ENCODE measurements at regions not wholly inside any gene's neighbourhood (a gene's known extent, or its start where the extent isn't known, plus 50 kb on each side); places are given as distances from the start of the nearest gene placed in this dataset.
"Not testable (repeated sequence)": the region's sequence is repeated elsewhere in the genome, so short reads cannot be mapped to it uniquely, and the experiment has no call there.

DNA sequence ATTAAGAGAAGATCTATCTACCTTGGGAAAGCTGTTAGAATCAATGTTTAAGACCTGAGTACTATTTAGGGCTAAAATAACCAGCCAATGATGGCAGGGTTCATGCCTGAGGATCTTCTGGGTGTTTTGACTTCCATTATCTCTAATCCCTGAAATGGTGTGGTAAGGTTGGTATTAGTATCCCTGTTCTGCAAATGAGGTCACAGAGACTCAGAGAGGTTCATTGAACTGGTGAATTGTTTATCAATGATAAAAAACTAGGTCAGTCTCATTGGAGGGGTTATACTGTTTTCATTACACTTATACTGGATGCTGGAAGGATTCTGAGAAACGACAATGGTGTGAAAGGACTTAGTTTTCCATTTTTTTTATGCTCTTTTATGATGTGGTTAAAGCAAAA lies 264.8 kb downstream of the KLF5 start:
- no peak for DNase-seq

DNA sequence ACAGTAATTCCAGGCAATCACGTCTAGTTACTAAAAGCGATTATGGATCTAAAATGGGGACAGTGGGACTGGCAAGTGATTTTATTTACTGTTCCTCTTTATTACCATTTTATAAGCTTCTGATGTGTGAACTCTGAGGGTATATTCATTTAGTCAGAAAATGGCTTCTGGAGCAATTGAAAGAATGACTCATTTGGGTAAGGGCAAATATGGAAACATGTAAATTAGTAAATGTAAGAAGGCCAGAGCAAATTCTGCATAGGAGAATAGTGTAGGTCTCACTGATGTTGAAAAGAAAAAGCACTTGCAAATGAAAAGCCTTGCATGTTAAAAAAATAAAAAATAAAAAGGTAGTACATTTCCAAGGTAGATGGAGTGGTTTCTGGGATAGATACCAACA lies 262.2 kb downstream of the KLF5 start:
- DNase-seq: no peak

DNA sequence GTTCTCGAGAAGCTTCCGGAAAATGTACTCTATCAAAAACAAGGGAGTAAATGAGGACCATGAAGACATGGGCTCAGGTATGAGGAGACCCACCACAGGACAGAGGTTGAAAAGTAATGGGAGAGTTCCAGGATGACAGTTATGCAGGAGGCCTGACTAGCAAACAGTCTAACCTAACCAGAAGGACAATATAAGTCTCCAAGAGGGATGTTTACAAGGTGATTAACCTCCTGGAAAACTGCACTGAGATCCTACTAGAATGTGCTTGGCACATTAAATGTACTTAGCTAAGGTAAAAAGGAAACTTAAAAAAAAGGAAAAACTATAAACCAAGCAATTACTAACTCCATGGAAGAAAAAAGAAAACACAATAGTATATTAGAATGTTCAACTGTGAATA lies 258.3 kb downstream of the KLF5 start:
- no peak for DNase-seq

DNA sequence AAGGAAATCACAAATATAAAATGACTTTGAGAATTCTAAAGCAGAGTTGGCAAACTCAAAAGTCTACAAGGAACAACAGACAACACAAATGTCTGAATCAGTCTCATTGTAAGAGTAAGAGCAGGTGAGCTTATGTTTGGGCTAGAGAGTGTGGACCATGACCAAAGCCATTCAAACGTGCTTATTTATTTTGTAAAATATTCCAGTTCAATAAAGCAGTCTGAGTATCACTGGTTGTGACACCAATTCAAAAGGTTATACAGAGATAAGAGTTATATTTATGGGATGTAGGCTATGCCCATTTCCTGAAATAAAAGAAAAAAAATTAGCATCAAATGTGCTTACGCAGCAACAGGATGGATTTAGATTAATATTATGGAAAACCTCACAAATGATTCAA lies 251.6 kb downstream of the KLF5 start:
- DNase-seq: no peak

DNA sequence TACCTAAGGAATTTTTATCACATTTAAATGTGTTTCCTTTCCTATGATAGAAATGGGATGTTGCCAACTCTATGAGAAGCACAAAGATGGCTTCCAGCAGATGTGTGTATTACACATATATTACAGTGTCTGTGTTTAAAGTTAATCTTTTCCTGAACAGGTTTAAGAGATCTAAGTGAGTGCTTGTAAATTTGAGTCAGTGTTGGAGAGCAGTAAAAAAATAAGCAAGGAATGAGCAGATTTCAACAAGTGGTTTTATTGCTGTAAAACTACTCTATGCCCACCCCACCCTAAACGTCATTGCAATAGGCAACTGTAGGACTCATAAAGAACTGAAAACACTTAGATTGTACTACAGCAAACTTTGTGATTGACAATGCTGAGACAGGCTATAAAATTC lies 248.7 kb downstream of the KLF5 start:
- DNase-seq: no peak

DNA sequence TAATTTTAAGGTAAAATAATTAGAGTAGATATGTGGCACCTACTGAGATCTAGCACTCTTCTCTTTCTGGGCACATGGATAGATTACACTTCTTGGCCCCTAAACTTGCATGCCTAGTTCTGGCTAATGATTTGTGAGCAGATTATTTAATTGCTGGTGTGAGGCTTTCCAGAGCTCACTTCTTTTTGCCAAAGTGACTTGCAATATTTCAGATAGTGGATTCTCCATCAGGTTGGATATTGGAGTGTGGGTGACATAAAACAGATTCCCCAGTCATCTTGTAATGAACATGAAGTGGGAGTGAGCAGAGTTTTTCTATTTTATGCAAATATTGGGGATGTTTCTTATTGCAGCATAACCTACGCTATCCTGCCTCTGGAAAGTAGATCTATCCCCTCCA lies 247.9 kb downstream of the KLF5 start:
- no peak for DNase-seq

DNA sequence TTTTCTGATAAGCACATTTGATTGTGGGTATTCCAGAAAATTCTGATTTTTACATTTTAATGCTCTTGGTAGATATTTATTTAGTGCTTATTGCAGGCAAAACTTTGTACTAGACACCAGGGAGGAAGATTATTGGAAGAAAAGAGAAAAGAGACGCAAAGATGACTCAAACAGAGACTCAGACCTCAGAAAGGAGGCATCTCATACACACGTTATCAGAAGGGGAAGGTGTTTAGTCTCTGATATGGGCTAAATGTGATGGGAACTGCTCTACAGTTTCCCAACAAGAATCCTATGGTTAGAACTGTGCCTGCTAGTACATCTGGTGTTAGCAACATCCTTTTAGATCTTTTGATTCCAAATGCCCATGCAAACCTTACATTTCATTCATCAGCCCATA lies 245.6 kb downstream of the KLF5 start:
- no peak for DNase-seq

DNA sequence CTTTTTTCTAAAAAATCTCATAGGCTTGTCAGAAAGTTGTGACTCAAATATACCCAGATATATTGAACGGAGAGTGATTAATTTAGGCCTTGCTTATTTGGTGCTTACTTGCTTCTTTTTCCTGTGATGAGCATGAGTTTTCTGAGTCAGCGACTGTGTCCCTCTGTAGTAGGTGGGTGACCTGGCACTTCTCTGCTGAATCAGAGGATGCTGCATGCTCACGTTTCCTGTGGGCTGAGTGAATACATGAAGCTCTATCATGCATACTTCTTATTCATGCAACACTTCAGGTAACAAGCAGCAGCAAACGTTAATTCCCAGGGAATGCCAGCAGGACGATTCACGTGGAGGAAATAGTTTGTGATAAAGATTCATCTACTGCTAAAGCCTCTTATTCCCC lies 245.0 kb downstream of the KLF5 start:
- no peak for DNase-seq

DNA sequence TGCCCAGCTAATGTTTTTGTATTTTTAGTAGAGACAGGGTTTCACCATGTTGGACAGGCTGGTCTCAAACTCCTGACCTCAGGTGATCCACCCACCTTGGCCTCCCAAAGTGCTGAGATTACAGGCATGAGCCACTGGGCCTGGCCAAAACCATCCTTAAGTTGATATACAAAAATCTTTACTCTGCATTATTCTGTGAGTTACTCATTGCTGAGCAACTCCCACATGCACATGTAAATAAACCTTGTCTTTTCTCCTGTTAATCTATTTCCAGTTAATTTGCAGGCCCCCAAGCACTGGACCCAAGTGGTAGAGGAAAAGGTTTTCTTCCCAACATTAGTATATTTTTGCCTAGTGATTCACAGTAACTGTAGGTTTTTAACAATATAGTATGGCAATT lies 242.8 kb downstream of the KLF5 start:
- not testable (repeated sequence) for DNase-seq

DNA sequence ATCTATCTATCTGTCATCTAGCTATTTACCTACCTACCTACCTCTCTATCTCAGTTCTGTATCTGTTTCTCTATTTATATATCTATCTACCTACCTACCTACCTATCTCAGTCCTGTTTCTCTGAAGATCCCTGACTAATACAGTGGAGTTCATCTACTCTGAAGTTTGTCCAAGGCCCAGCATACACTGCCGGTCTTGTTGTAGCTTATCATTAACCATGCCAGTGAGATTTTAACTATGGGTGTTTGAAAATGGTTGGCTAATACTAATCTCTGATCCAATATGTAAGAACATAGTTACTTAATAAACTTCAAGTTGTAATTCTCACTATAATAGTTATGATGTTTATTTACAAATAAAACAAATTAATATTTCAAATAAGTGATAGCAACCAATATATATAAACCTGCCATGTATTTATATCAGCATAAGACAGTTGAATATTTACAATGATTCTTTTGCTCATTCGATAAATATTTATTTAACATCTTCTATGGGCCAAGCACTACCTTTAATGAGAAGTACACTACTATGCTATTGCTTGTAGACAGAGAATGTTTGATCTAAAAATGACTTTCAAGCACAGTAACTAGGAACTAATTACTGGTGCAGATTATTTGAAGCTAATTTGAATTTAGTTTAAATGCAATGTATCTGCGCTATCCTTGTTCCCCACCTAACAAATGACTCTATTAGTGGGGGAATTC lies 242.1 kb downstream of the KLF5 start:
- no peak for DNase-seq

DNA sequence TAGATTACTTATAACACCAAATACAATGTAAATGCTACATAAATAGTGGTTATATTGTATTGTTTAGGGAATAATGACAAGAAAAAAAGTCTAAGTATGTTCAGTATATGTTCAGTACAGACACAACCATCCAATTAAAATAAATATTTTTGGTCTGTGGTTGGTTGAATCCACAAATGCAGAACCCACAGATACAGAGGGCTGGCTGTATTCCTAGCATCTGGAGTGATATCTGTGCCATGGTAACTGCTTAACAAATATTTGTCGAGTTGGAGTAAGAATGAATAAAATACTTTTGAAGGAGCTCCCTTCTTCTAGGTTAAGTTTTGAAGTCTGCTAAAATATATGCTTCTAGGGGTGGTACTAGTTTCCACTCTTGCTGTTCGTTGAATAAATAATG lies 241.0 kb downstream of the KLF5 start:
- DNase-seq: no peak

DNA sequence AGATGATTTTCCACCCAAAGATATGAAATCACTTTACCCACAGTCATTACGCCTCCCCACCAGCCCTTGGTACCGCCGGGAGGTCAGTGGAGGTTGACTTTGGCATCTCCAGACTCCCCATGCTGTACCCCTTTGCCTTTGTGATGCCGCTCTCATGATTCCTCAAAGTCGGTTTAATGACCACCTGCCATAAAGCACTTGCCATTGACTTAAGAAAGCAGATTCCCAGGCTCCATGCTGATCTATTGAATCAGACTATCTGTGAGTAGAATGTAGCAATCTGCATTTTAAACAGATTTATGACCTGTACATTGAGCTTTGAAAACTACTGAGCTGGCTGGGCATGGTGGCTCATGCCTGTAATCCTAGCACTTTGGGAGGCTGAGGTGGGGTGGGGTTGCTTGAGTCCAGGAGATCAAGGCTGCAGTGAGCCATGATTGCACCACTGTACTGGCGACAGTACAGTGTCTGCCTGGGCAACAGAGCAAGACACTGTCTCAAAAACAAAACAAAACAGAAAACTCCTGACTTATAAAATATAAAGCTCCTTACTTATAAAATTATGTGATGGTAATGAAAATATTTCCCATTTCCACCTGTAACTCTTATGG lies 235.2 kb downstream of the KLF5 start:
- DNase-seq: no peak

DNA sequence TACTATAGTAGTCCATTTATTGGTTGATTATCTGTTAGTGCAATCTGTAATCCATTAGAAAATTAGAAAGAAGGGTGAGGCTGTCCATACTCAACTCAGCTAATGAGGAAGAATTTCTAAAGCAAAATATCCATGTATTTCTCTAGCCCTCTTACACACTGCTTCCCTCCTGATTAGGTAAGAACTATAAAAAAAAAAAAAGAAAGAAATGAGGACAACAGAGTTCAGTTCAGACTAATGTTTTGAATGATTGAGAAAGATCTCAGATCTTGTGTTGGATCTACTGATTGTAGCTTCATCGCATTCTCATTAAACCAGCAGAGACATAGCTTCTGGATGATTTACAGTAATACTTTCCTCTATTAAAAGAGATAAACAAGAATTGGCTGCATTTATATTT lies 233.3 kb downstream of the KLF5 start:
- no peak for DNase-seq

DNA sequence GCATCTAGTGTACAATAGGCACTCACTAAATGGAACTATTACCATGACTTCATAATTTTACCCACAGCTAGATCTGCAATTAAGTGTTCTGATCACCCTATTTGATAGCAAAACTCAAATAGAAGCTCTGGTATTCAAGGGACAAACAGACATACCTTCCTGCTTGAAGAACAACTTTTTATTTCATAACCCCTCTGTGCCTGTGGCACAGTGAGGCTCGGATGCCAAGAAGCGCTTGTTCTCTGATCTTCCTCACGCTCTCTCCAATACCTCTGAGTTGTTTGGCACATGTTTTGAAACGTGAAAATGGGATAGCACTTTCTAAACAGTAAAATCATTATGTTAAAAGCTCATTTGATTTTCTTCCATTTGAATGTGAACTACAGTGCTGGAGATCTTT lies 232.0 kb downstream of the KLF5 start:
- no peak for DNase-seq

DNA sequence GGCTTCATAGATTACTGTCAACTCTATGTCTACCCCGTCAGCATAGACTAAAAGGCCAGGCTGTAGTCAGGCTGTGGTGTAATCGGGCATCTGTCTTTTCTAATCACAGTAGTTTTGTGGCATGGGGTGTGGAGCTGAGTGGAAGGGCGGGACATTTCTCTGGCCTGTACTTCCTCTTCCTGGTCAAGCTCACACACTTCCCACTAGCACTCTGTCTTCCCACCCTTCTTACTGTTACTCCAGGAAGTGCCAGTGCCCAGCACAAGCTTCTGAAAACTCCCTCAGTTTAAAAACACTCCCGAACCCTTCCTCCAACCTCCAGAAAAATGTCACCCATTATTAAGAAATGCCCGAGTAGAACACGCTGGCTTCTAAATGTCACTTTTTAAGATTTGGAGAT lies 229.8 kb downstream of the KLF5 start:
- DNase-seq: no peak

DNA sequence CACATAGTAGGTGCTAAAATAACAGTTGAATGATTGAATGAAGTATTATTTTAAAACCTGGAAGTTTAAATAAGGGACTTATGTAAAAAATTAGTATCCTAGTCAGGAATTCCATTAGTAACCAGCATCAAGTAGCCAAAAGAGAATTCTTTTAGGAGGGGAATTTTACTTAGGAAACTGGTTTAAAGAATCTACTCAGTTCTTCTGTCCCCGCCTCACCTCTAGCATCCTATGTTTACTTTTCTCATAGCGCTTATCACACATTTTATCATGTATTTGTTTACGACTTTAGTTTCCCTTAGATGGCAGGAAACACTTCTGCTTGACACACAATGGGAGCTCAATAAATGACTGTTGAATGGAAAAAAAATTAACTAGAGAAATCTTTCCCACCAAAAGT lies 229.0 kb downstream of the KLF5 start:
- no peak for DNase-seq

DNA sequence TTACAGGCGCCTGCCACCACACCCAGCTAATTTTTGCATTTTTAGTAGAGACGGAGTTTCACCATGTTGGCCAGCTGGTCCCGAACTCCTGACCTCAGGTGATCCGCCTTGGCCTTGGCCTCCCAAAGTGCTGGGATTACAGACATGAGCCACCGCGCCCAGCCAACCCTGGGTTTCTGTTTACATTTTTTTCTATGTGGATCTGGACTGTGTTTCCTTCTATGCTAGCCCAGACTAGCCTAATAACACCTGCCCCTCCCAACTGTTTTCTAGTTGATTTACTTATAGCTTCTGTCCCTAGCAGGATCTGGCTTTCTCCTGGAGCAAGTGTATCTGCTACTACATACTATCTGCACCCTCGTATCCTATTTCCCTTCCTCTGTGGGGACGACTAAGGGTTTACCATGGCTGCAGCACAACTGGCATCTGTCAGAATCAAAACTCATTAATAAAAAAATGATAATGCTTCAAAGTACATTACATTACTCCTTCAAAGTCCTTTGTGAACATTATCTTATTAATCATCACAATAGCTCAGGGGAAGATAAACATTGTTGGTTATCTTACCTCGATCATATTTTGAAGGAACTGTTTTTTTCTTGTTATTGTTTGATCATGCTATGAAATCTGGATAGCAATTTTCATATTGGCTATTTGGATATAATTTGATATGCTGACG lies 228.3 kb downstream of the KLF5 start:
- no peak for DNase-seq

DNA sequence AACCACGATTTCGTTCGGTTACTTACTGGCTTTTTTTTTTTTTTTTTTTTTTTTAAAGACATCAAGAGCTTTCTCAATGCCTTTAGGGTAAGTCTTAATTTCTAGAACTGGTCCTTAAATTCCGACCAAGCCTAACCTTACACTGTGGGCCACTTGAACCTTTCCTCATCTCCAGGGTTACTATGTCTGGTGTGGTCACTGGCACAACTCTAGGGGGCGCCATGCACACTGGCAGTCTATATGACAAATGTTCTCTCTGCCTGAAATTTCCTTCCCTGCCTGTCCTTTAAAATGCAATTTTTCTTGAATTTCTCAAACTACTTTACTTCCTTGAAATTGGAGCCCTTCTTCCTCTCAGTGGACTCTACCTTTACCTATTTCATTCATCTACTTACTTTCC lies 227.4 kb downstream of the KLF5 start:
- DNase-seq: no peak

DNA sequence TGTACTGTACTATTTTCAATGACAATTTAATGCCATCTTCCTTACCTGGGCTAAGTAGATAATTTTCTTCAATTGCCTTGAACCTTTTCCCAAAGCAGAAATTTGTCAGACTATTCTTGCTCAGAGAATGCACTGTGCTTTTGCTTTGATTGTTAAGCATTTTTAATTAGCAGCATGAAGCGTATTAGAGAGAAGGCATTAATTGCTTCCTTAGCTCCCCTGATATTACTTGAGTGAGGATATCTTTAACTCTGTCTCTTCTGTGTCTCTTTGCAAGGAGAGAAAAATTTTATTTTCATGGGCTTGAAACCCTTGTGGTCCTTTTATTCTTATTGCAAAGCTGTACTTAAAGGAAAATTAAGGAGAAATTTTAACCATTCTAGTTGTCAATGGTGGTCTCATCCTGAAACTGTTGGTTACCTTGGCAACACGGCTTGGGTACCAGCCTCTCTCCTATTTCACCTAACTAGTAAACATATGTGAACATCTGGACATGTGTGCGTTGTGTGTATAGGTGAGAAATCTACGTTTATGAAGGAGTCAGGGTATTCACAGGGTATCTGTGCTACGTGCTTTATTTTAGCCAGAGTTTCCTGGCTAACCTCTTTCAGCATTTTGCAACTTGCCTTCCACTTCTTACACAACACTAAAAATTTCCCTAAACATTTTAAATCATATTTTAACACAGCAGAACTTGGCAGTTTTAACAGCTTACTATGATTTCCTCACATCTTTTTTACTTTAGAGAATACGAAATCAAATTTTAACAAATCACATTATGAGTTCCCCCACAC lies 225.5 kb downstream of the KLF5 start:
- no peak for DNase-seq

DNA sequence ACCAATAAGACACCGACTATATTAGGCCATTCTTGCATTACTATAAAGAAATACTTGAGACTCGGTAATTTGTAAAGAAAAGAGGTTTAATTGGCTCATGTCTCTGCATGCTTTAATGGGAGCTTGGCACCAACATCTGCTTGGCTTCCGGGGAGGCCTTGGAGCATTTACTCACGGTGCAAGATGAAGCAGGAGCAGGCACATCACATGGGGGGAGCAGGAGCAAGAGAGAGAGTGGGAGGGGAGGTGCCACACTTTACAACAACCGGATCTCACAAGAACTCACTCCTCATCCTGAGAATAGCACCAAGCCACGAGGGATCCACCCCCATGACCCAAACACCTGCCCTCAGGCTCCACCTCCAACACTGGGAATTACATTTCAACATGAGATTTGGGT lies 224.8 kb downstream of the KLF5 start:
- DNase-seq: no peak

DNA sequence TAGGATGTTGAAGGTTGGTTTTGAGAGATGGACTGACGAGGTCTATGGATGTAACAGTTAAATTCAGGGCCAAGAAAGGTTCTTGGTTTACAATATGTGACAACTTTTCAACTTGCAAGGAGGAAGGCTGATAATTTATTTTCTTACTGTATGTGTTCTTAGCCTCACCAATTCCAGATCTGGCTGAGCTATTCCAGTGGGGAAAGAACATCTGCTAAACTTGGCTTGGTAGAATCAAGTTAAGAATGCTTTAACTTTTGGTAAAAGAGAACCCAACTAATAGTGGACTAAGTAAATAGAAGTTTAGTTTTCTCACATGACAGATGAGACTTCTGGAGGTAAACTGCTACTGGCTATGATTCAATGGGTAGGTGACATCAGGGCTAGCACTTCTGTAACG lies 222.9 kb downstream of the KLF5 start:
- DNase-seq: no peak

DNA sequence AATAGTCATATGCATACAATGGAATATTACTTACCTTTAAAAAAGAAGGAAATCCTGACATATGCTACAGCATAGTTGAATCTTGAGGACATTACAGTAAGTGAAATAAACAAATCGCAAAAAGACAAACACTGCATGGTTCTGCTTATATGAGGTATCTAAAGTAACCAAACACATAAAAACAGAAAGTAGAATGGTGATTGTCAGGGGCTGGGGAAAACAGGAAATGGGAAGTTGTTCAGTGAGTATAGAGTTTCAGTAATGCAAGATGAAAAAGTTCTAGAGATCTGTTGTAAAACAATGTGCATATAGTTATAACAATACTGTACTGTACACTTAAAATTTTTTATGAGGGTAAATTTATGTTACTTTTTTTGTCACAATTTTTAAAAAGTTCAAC lies 219.4 kb downstream of the KLF5 start:
- no peak for DNase-seq

DNA sequence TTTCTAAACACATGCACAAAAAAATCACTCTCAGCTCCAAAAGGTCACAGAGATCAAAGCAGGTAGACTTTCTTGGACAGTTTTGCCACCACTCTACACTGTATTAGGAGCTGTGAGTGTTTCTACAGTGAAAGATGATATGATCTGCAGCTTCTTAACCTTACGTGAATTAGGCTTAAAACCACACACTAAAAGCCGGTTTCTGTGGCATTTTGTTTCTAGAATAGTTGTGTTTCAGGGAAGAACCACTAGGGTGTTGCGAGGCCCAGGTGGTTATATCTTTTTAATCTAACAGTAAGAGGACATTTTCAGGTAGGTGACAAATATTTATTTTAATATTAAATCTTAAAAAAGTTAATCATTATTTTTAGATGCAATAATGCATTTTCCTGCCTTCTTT lies 216.4 kb downstream of the KLF5 start:
- no peak for DNase-seq

DNA sequence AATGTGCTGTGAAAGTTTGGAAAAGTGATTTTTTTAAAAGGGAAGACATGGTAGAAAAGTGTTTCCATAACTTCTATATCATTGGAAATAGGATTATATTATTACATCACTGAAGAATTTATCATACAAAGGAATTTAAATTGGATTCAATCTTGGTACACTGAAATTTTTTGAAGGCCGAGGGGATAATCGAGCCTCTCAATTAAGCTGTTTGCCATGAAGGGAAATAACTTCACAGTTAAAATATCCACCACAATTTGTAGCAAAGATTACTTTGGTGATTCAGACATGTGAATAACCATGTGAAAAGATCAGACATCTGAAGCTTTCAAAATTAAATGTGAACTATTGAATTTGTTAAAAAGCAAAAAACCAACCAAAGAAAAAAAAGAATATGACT lies 215.3 kb downstream of the KLF5 start:
- DNase-seq: no peak
